Nephron (organoid): ENCODE measurements at regions not wholly inside any gene's neighbourhood (a gene's known extent, or its start where the extent isn't known, plus 50 kb on each side); places are given as distances from the start of the nearest gene placed in this dataset.

Experiments used
- H3K27ac Mint-ChIP-seq, 3 experiments: 2 replicates each; pipeline ENCODE4 v1.8.0; 2020; ENCODE audit warnings: mixed read lengths in 3 of 3, mild to moderate bottlenecking in 2 of 3, moderate library complexity in 1 of 3
- H3K27me3 Mint-ChIP-seq: 2 replicates; pipeline ENCODE4 v1.8.0; 2021; ENCODE audit warnings: low read depth, mild to moderate bottlenecking, moderate library complexity, mixed read lengths
- H3K36me3 Mint-ChIP-seq: 2 replicates; pipeline ENCODE4 v1.8.0; 2020; ENCODE audit warnings: low read depth, mixed read lengths
- H3K4me1 Mint-ChIP-seq: 2 replicates; pipeline ENCODE4 v1.8.0; 2020; ENCODE audit warnings: mixed read lengths
- H3K4me3 Mint-ChIP-seq, 3 experiments: 2 replicates each; pipeline ENCODE4 v1.8.0; 2020; ENCODE audit warnings: mild to moderate bottlenecking in 3 of 3, mixed read lengths in 3 of 3, moderate library complexity in 2 of 3
- H3K9me3 Mint-ChIP-seq: 2 replicates; pipeline ENCODE4 v1.8.0; 2020; ENCODE audit warnings: mixed read lengths
- CTCF ChIP-seq, 3 experiments: fragments of 200-600 bp; sonication (generic); IDR thresholded peaks; one replicate each; pipeline ENCODE4 v1.5.0; 2021; ENCODE audit warnings: antibody characterized with exemption in 3 of 3; ENCODE audit not compliant: unreplicated experiment in 3 of 3

- no peaks in the 10 kb centered on the region for H3K27me3 Mint-ChIP-seq
- H3K4me1 Mint-ChIP-seq, result no peaks in the 10 kb centered on the region
Observed at GRCh38 chr4:104263100-104263499, 231.6 kb downstream of the CXXC4 start.

GRCh38 chr4:104262678-104263077 lies 232.0 kb downstream of the CXXC4 start:
- H3K27me3 Mint-ChIP-seq, result no peaks in the 10 kb centered on the region
- H3K4me1 Mint-ChIP-seq, result no peaks in the 10 kb centered on the region
- no peak overlapping the region for H3K4me3 Mint-ChIP-seq
- H3K9me3 Mint-ChIP-seq, result no peaks in the 10 kb centered on the region
- H3K36me3 Mint-ChIP-seq, result no peaks in the 10 kb centered on the region
- TF ChIP-seq CTCF (IDR thresholded peaks at IDR 0.05; ENCODE audit: unreplicated experiment in 3 of 3), result no peak
- no peak overlapping the region for H3K27ac Mint-ChIP-seq

More at GRCh38 chr4:104263100-104263499, 231.6 kb downstream of the CXXC4 start:
- no peak overlapping the region for H3K27ac Mint-ChIP-seq
- no peak overlapping the region for H3K4me3 Mint-ChIP-seq
- H3K36me3 Mint-ChIP-seq, result no peaks in the 10 kb centered on the region
- H3K9me3 Mint-ChIP-seq, result no peaks in the 10 kb centered on the region
- no peak for TF ChIP-seq CTCF (IDR thresholded peaks at IDR 0.05; ENCODE audit: unreplicated experiment in 3 of 3)

DNA sequence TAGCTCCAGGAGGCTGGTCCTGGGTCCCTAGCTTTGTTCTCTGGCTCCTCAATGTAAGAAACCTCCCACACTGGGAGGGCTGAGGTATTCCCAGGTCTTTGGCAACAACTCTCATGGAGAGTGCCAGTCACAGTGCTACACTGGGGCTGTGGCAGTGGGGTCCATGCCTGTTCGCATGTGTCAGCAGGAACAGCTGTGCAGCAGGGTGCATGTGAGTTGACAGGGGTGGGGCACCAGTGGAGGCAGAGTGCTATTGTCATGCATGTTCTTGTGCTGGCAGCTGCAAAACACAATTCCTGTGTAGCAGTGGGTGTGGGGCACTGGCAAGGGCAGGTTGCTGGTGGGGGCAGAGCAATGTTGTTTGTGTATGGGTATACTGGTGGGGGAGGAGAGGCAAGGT lies 246.0 kb downstream of the CXXC4 start:
- H3K27me3 Mint-ChIP-seq, result no peaks in the 10 kb centered on the region
- H3K4me3 Mint-ChIP-seq, result no peak overlapping the region
- no peak for TF ChIP-seq CTCF (IDR thresholded peaks at IDR 0.05; ENCODE audit: unreplicated experiment in 3 of 3)
- no peaks in the 10 kb centered on the region for H3K36me3 Mint-ChIP-seq
- H3K9me3 Mint-ChIP-seq, result peaks cover 32% of the 10 kb centered on the region
- no peaks in the 10 kb centered on the region for H3K4me1 Mint-ChIP-seq
- no peak overlapping the region for H3K27ac Mint-ChIP-seq

GRCh38 chr4:104235967-104236366 lies 258.7 kb downstream of the CXXC4 start:
- no peak overlapping the region for H3K4me3 Mint-ChIP-seq
- H3K27me3 Mint-ChIP-seq, result no peaks in the 10 kb centered on the region
- H3K27ac Mint-ChIP-seq, result no peak overlapping the region
- no peak for TF ChIP-seq CTCF (IDR thresholded peaks at IDR 0.05; ENCODE audit: unreplicated experiment in 3 of 3)
- no peaks in the 10 kb centered on the region for H3K36me3 Mint-ChIP-seq
- H3K4me1 Mint-ChIP-seq, result peaks cover 23% of the 10 kb centered on the region
- no peaks in the 10 kb centered on the region for H3K9me3 Mint-ChIP-seq

DNA sequence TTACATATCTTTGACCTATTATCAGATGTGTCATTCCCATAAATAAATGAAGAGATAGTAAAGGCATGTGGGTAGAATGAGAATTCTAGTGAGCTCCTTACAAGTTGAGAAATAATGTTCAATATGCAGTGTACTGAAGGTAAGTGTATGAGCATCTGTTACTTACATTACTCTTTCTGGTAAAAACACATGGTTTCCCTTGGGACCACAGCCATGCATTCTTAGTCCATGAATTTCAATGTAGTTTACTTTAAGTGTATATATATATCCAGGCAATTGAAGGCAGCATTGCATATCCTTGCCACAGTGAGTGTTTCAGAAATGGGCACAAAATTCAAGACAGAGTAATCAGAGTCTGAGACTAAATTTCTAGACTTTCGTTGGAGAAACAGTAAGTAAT lies 277.2 kb downstream of the CXXC4 start:
- Mint-ChIP-seq H3K27ac (no peak overlapping the region), H3K9me3 (no peaks in the 10 kb centered on the region), H3K36me3 (no peaks in the 10 kb centered on the region), H3K27me3 (no peaks in the 10 kb centered on the region), H3K4me3 (no peak overlapping the region), H3K4me1 (no peaks in the 10 kb centered on the region)
- no peak for TF ChIP-seq CTCF (IDR thresholded peaks at IDR 0.05; ENCODE audit: unreplicated experiment in 3 of 3)

GRCh38 chr4:104211657-104212056 lies 283.0 kb downstream of the CXXC4 start:
- no peaks in the 10 kb centered on the region for H3K9me3 Mint-ChIP-seq
- no peak overlapping the region for H3K4me3 Mint-ChIP-seq
- H3K27ac Mint-ChIP-seq, result no peak overlapping the region
- H3K4me1 Mint-ChIP-seq, result no peaks in the 10 kb centered on the region
- TF ChIP-seq CTCF (IDR thresholded peaks at IDR 0.05; ENCODE audit: unreplicated experiment in 3 of 3), result no peak
- H3K27me3 Mint-ChIP-seq, result no peaks in the 10 kb centered on the region
- H3K36me3 Mint-ChIP-seq, result no peaks in the 10 kb centered on the region
